Kidney epithelial cell (primary cell): ENCODE measurements at regions not wholly inside any gene's neighbourhood (a gene's known extent, or its start where the extent isn't known, plus 50 kb on each side); places are given as distances from the start of the nearest gene placed in this dataset.

Source experiments
- DNase-seq: peaks from one replicate; pipeline ENCODE4 v3.0.0-alpha.2; 2010; ENCODE audit warnings: low read depth
- H3K27me3 ChIP-seq: 2 replicates; pipeline ENCODE4 v1.6.0; 2011; ENCODE audit warnings: low read length; ENCODE audit not compliant: control insufficient read depth, insufficient read depth
- H3K36me3 ChIP-seq: 2 replicates; pipeline ENCODE4 v1.5.1; 2011; ENCODE audit warnings: low read length; ENCODE audit not compliant: control insufficient read depth, insufficient read depth
- H3K4me3 ChIP-seq: 2 replicates; pipeline ENCODE4 v1.5.1; 2011; ENCODE audit warnings: low read depth, mild to moderate bottlenecking, control low read depth, low read length
- CTCF ChIP-seq: IDR thresholded peaks from 2 replicates; pipeline ENCODE4 v1.5.1; 2011; ENCODE audit warnings: mild to moderate bottlenecking, moderate library complexity, low read length, control low read depth, inconsistent platforms; ENCODE audit not compliant: insufficient read depth, poor library complexity, severe bottlenecking

GRCh38 chr5:120779674-120780073 is 315.6 kb downstream of the PRR16 start:
- Histone ChIP-seq H3K36me3 (no peaks in the 10 kb centered on the region), H3K4me3 (no peak overlapping the region), H3K27me3 (no peaks in the 10 kb centered on the region)
- no peak for DNase-seq
- TF ChIP-seq CTCF: no peak

GRCh38 chr5:120788481-120788880 is 324.4 kb downstream of the PRR16 start:
- Histone ChIP-seq H3K27me3 (no peaks in the 10 kb centered on the region), H3K36me3 (no peaks in the 10 kb centered on the region), H3K4me3 (no peak overlapping the region)
- no peak for TF ChIP-seq CTCF
- DNase-seq: no peak

- Histone ChIP-seq H3K27me3 (no peaks in the 10 kb centered on the region), H3K36me3 (no peaks in the 10 kb centered on the region), H3K4me3 (no peak overlapping the region)
- TF ChIP-seq CTCF: no peak
- no peak for DNase-seq
These were observed 325.8 kb downstream of the PRR16 start for GRCh38 chr5:120789918-120790317.

GRCh38 chr5:120790339-120790738 is 326.2 kb downstream of the PRR16 start:
- no peak for TF ChIP-seq CTCF
- Histone ChIP-seq H3K27me3 (no peaks in the 10 kb centered on the region), H3K4me3 (no peak overlapping the region), H3K36me3 (no peaks in the 10 kb centered on the region)
- DNase-seq: no peak

GRCh38 chr5:120792477-120792876 is 328.4 kb downstream of the PRR16 start:
- Histone ChIP-seq H3K27me3 (no peaks in the 10 kb centered on the region), H3K36me3 (no peaks in the 10 kb centered on the region), H3K4me3 (no peak overlapping the region)
- no peak for DNase-seq
- TF ChIP-seq CTCF: no peak

GRCh38 chr5:120794121-120794520 is 330.0 kb downstream of the PRR16 start:
- no peak for DNase-seq
- H3K4me3 ChIP-seq: no peak overlapping the region
- H3K27me3 ChIP-seq: no peaks in the 10 kb centered on the region
- no peaks in the 10 kb centered on the region for H3K36me3 ChIP-seq
- TF ChIP-seq CTCF: no peak
